GM06990 (cell line): ENCODE measurements at regions not wholly inside any gene's neighbourhood (a gene's known extent, or its start where the extent isn't known, plus 50 kb on each side); places are given as distances from the start of the nearest gene placed in this dataset.
"Not testable (repeated sequence)": the region's sequence is repeated elsewhere in the genome, so short reads cannot be mapped to it uniquely, and the experiment has no call there.

Experiments
- DNase-seq: peaks from one replicate; pipeline ENCODE4 v3.0.0-alpha.2; 2011; ENCODE audit not compliant: insufficient read length; ENCODE audit errors: extremely low read depth
- H3K27me3 ChIP-seq: replicated peaks from 2 replicates; pipeline ENCODE4 v1.6.0; 2011; ENCODE audit warnings: low read length; ENCODE audit not compliant: control insufficient read depth, insufficient read depth
- H3K36me3 ChIP-seq: 2 replicates; pipeline ENCODE4 v1.5.1; 2011; ENCODE audit warnings: low read length; ENCODE audit not compliant: control insufficient read depth, insufficient read depth
- H3K4me3 ChIP-seq: replicated peaks from 2 replicates; pipeline ENCODE4 v1.5.1; 2011; ENCODE audit warnings: low read depth, mild to moderate bottlenecking, control low read depth, low read length
- TF ChIP-seq, protein P1 (sequence below): IDR thresholded peaks from 2 replicates; pipeline ENCODE4 v1.5.1; 2011; ENCODE audit warnings: low read length, control low read depth, mild to moderate bottlenecking, inconsistent platforms; ENCODE audit not compliant: insufficient read depth, poor library complexity, severe bottlenecking

DNA sequence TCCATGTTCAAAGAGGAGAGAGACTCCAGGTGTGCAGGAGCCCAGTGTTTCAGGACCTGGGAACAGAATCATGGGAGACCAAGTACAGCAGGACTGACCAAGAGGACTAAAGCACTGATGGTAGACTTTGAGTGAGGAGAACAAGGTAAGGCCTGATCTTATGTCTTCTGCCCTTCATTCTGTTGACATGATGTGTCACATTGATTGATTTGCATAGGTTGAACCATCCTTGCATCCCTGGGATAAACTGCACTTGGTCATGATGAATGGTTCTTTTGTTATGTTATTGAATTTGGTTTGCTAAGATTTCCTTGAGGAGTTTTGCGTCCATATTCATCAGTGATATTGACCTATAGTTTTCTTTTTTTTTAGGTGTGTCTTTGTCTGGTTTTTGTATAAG is 497.0 kb downstream of the TMEM121 start:
- DNase-seq = no peak
- TF ChIP-seq, protein P1, sequence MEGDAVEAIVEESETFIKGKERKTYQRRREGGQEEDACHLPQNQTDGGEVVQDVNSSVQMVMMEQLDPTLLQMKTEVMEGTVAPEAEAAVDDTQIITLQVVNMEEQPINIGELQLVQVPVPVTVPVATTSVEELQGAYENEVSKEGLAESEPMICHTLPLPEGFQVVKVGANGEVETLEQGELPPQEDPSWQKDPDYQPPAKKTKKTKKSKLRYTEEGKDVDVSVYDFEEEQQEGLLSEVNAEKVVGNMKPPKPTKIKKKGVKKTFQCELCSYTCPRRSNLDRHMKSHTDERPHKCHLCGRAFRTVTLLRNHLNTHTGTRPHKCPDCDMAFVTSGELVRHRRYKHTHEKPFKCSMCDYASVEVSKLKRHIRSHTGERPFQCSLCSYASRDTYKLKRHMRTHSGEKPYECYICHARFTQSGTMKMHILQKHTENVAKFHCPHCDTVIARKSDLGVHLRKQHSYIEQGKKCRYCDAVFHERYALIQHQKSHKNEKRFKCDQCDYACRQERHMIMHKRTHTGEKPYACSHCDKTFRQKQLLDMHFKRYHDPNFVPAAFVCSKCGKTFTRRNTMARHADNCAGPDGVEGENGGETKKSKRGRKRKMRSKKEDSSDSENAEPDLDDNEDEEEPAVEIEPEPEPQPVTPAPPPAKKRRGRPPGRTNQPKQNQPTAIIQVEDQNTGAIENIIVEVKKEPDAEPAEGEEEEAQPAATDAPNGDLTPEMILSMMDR = no peak
- Histone ChIP-seq H3K4me3 (no peak overlapping the region), H3K27me3 (no peaks in the 10 kb centered on the region), H3K36me3 (no peaks in the 10 kb centered on the region)

DNA sequence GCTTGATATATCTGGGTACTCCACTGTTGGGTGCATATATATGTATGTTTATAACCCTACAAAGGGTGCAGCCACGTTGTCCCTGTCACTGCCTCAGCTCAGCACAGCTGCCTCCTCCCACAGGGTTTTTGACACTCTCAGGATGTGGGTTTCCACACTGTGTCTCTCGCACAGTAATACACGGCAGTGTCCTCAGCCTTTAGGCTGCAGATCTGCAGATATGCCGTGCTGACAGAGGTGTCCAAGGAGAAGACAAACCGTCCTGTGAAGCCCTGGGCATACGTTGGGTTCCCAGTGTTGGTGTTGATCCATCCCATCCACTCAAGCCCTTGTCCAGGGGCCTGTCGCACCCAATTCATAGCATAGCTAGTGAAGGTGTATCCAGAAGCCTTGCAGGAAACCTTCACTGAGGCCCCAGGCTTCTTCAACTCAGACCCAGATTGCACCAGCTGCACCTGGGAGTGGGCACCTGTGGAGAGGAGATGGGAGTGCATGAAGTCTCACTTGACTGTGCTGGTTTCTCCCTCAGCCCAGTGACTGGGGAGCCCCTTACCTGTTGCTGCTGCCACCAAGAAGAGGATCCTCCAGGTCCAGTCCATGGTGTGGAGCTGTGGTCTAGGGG is 498.7 kb downstream of the TMEM121 start:
- no peak for DNase-seq
- Histone ChIP-seq H3K4me3 (no peak overlapping the region), H3K27me3 (no peaks in the 10 kb centered on the region), H3K36me3 (no peaks in the 10 kb centered on the region)
- TF ChIP-seq, protein P1 = no peak

DNA sequence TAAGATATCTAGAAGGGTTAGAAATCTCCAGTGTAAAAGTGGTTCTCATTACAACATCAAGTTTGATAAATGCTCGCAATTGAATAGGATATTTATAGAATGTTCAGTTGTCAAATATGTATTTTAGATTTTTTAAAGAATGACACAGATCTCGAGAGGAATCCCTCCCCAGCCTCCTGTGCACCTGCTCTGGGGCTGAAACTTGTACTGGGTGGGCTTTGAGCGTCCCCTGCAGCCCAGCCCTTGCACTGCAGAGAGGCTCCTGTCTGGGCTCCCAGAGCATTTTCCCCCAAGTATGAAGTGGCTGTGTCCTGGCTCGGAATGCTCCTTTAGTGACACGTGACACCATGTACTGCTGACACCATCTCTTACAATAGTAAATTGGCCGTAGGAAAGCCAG is 499.6 kb downstream of the TMEM121 start:
- Histone ChIP-seq H3K27me3 (no peaks in the 10 kb centered on the region), H3K36me3 (no peaks in the 10 kb centered on the region), H3K4me3 (no peak overlapping the region)
- TF ChIP-seq, protein P1 = no peak
- DNase-seq = no peak

DNA sequence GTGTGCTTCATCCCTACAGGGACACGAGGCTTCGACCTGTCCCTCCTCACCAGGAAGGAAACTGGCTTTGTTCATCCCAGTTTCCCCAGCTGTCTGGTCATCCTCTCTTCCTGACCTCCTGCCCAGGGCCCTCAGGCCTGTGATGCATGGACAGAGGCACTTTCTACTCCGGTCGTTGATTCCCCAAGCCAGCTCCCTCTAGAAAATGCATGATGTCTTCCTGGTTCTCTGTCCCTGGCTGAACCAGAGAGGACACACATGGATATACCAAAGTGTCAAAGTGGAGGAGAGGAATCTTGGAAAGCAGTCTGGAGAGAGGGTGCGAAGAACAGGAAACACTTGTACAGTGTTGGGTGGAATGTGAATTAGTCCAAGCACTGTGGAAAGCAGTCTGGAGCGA is 501.4 kb downstream of the TMEM121 start:
- not testable (repeated sequence) for H3K27me3 ChIP-seq, DNase-seq, H3K4me3 ChIP-seq, H3K36me3 ChIP-seq

DNA sequence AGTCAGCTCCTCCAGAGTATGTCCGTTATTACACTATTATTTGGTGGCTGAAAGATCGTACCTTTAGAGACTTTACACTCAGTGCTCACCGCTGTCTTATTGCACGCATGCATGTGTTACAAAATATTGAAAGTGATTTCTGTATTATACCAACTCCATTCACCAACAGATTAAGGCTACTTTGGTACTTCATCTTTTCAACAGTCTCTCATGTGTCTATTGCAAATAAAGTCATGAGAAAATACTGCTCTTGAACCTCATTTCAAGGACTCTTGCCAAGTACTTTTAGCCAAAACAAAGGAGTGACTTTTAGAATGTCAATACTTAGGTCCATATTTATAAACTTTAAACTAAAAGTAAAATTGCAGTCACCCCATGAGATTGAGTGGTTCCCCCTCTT is 503.6 kb downstream of the TMEM121 start:
- Histone ChIP-seq H3K27me3 (no peaks in the 10 kb centered on the region; the same call in 1 of the 2 replicates), H3K36me3 (no peaks in the 10 kb centered on the region), H3K4me3 (no peak overlapping the region)
- DNase-seq = no peak
- TF ChIP-seq, protein P1 = no peak

DNA sequence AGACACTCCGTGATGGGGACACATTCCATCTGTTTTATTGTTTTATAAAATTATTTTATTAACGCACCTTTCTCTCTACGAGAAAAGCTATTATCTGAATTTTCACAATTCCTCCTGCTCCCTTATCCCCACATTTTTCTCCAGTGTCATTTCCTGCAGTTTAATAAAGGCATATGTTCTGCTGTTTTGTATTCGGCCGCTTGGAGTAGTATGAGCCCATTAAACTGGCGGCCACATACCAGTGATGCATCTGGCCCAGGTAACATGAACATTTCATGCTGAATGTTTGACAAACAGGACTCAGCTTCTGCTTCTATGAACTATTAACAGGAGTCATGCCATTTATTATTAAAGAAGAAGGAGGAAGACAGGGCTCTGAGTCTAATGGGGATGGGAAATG is 511.0 kb downstream of the TMEM121 start:
- no peaks in the 10 kb centered on the region for H3K36me3 ChIP-seq
- TF ChIP-seq, protein P1 = no peak
- H3K4me3 ChIP-seq = no peak overlapping the region
- no peaks in the 10 kb centered on the region; the same call in 1 of the 2 replicates for H3K27me3 ChIP-seq
- DNase-seq = no peak
